Type B pancreatic cell (in vitro differentiated cells): ENCODE measurements at regions not wholly inside any gene's neighbourhood (a gene's known extent, or its start where the extent isn't known, plus 50 kb on each side); places are given as distances from the start of the nearest gene placed in this dataset.
"Not testable (repeated sequence)": the region's sequence is repeated elsewhere in the genome, so short reads cannot be mapped to it uniquely, and the experiment has no call there.

Experiments
- DNase-seq: peaks from one replicate; pipeline ENCODE4 v3.0.0; 2021; ENCODE audit warnings: mixed read lengths; ENCODE audit not compliant: unreplicated experiment; ENCODE audit errors: extremely low spot score
- H3K27ac Mint-ChIP-seq: 2 replicates; pipeline ENCODE4 v1.8.0; 2021; ENCODE audit warnings: mild to moderate bottlenecking, mixed read lengths
- H3K27me3 Mint-ChIP-seq: 2 replicates; pipeline ENCODE4 v1.8.0; 2021; ENCODE audit warnings: mixed read lengths
- H3K36me3 Mint-ChIP-seq: 2 replicates; pipeline ENCODE4 v1.8.0; 2021; ENCODE audit warnings: mixed read lengths
- H3K4me1 Mint-ChIP-seq: one replicate; pipeline ENCODE4 v1.8.0; 2021; ENCODE audit warnings: mixed read lengths; ENCODE audit not compliant: unreplicated experiment
- H3K4me3 Mint-ChIP-seq: 2 replicates; pipeline ENCODE4 v1.8.0; 2021; ENCODE audit warnings: mild to moderate bottlenecking, mixed read lengths
- H3K9me3 Mint-ChIP-seq: 2 replicates; pipeline ENCODE4 v1.8.0; 2021; ENCODE audit warnings: mixed read lengths
- TF ChIP-seq, protein P1 (sequence below): fragments of 200-600 bp; sonication (generic); conservative IDR thresholded peaks from 2 replicates; pipeline ENCODE4 v1.5.0; 2021; ENCODE audit warnings: antibody characterized with exemption, mild to moderate bottlenecking

DNA sequence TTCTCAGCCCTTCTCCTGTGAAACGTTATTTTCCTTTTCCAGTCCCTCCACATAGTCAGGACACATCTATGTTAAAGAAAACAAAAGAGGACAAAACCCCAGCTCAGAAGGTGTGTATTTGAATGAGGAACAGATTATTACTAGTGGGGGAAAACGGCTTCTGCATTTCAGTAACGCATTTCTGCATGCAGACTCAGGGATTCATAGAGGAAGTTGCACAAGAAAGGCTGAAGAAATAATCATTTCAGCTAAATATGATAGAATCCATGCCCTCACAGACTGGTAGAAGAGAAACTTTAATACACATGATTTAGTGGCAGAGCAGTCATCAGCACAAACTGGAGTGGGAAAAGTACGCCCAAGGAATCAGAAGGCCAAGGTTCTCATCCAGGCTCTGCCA is 270.8 kb upstream of the FGF13 start:
- H3K4me1 Mint-ChIP-seq, result no peaks in the 10 kb centered on the region
- H3K4me3 Mint-ChIP-seq, result no peak overlapping the region
- H3K27ac Mint-ChIP-seq, result no peak overlapping the region
- no peaks in the 10 kb centered on the region for H3K27me3 Mint-ChIP-seq
- DNase-seq, result no peak
- no peaks in the 10 kb centered on the region for H3K36me3 Mint-ChIP-seq
- TF ChIP-seq, protein P1, sequence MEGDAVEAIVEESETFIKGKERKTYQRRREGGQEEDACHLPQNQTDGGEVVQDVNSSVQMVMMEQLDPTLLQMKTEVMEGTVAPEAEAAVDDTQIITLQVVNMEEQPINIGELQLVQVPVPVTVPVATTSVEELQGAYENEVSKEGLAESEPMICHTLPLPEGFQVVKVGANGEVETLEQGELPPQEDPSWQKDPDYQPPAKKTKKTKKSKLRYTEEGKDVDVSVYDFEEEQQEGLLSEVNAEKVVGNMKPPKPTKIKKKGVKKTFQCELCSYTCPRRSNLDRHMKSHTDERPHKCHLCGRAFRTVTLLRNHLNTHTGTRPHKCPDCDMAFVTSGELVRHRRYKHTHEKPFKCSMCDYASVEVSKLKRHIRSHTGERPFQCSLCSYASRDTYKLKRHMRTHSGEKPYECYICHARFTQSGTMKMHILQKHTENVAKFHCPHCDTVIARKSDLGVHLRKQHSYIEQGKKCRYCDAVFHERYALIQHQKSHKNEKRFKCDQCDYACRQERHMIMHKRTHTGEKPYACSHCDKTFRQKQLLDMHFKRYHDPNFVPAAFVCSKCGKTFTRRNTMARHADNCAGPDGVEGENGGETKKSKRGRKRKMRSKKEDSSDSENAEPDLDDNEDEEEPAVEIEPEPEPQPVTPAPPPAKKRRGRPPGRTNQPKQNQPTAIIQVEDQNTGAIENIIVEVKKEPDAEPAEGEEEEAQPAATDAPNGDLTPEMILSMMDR, result no peak
- H3K9me3 Mint-ChIP-seq, result no peaks in the 10 kb centered on the region

DNA sequence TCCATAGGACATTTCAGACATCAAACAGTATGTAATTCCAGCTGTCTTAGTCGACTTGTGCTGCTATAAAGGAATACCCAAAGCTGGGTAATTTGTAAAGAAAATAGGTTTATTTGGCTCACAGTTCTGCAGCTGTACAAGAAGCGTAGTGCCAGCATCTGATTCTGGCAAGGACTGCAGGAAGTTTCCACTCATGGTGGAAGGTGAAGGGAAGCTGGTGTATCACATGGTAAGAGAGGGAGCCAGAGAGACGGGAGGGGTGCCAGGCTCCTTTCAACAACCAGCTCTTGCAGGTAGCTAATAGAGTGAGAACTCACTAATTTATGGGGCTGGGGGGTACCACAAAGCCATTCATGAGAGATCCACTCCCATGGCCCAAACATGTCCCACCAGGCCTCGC is 253.0 kb upstream of the FGF13 start:
- TF ChIP-seq, protein P1, result no peak
- no peaks in the 10 kb centered on the region for H3K36me3 Mint-ChIP-seq
- no peaks in the 10 kb centered on the region for H3K9me3 Mint-ChIP-seq
- no peaks in the 10 kb centered on the region for H3K27me3 Mint-ChIP-seq
- no peak overlapping the region for H3K27ac Mint-ChIP-seq
- no peak overlapping the region for H3K4me3 Mint-ChIP-seq
- no peaks in the 10 kb centered on the region for H3K4me1 Mint-ChIP-seq
- DNase-seq, result no peak

DNA sequence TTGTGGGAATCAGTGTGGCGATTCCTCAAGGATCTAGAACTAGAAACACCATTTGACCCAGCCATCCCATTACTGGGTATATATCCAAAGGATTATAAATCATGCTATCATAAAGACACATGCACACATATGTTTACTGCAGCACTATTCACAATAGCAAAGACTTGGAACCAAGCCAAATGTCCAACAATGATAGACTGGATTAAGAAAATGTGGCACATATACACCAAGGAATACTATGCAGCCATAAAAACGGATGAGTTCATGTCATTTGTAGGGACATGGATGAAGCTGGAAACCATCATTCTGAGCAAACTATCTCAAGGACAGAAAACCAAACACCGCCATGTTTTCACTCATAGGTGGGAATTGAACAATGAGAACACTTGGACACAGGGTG is 250.9 kb upstream of the FGF13 start:
- DNase-seq, H3K36me3 Mint-ChIP-seq, H3K9me3 Mint-ChIP-seq, H3K4me3 Mint-ChIP-seq, H3K27ac Mint-ChIP-seq, H3K4me1 Mint-ChIP-seq, H3K27me3 Mint-ChIP-seq: not testable (repeated sequence)

DNA sequence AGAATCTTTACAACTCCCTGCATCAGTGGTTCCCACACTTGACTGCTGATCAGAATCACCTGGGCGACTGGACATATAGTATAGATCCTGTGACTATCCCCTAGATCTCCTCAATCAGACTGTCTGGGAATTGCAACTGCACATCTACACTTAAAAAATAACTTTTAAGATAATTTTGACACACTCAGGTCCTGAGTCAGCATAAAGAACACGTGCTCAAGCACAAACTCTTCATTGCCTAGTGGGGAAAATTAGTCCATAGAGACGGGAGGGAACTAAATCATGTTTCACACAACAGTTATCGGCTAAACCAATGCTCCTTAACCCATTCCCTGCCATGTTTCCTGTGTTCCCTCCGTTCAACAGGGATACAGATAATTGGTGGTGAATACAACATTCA is 243.5 kb upstream of the FGF13 start:
- Mint-ChIP-seq H3K36me3 (no peaks in the 10 kb centered on the region), H3K27ac (no peak overlapping the region), H3K4me3 (no peak overlapping the region), H3K4me1 (no peaks in the 10 kb centered on the region), H3K27me3 (peaks cover 9% of the 10 kb centered on the region), H3K9me3 (no peaks in the 10 kb centered on the region)
- no peak for DNase-seq
- TF ChIP-seq, protein P1, result no peak

DNA sequence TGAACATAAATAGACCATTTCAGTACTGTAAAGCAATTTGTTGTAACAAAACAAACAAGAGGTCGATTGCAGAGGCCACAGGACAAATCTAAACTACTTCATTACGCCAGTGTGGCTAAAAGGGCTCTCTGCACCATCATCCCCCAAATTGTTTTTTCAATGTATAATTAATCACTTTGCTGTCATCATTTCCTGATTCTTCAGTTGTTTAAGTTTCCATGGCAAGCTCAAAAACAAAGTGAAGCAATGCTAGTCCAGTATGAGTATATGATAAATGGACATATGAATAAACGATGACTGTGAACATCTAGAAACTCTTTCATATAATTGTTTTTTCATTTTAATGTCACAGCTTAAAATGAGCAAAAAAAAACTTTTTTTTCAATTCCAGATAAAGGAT is 235.4 kb upstream of the FGF13 start:
- DNase-seq, result no peak
- Mint-ChIP-seq H3K36me3 (no peaks in the 10 kb centered on the region), H3K27ac (no peak overlapping the region), H3K9me3 (no peaks in the 10 kb centered on the region), H3K4me1 (peaks cover 5% of the 10 kb centered on the region), H3K4me3 (no peak overlapping the region), H3K27me3 (peaks cover 17% of the 10 kb centered on the region)
- TF ChIP-seq, protein P1, result no peak

DNA sequence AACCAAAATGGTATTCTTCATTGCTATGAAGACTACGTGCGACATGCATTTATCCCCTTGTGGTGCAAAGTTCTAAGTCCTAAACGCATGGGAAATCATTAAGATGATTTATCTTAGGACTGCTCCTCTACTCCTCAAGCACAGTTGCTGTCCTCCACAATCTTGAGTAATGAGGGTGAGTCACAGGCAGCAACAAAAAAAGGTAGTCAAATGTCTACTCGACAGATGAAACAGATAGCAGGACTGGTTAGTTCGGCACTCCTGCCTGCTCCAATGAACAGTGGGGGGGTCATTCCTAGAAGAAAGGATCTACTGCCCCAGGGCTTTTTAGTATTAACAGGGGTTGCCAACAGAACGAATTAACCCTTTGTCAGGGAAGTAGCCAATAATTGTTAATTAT is 233.7 kb upstream of the FGF13 start:
- DNase-seq, result no peak

More for the DNA sequence above, 233.7 kb upstream of the FGF13 start:
- TF ChIP-seq, protein P1, result no peak
- Mint-ChIP-seq H3K4me3 (no peak overlapping the region), H3K4me1 (peaks cover 5% of the 10 kb centered on the region), H3K27ac (no peak overlapping the region), H3K27me3 (peaks cover 20% of the 10 kb centered on the region), H3K36me3 (no peaks in the 10 kb centered on the region), H3K9me3 (no peaks in the 10 kb centered on the region)
